Activated B cell treated with CpG ODN at 0.5 μM for 24 hours (primary cell): ENCODE measurements at regions not wholly inside any gene's neighbourhood (a gene's known extent, or its start where the extent isn't known, plus 50 kb on each side); places are given as distances from the start of the nearest gene placed in this dataset.

Experiments used
- ATAC-seq: fragments of 200-7000 bp; cut with Tn5 transposase; one replicate; pipeline ENCODE4 v1.10.0; 2021; ENCODE audit warnings: low read depth, mild to moderate bottlenecking, moderate library complexity
- CTCF ChIA-PET: fragments of 350-600 bp; sonication (Branson Sonifier 250); formaldehyde crosslinking; loops from one replicate; lab custom pipeline; 2021; ENCODE audit warnings: antibody characterized with exemption; lab: Charles Lee
- POLR2A ChIA-PET: fragments of 350-600 bp; sonication (Branson Sonifier 250); formaldehyde crosslinking; loops from one replicate; lab custom pipeline; 2021; ENCODE audit warnings: antibody characterized with exemption; lab: Charles Lee
- DNase-seq: peaks from one replicate; pipeline ENCODE4 v3.0.0; 2022
- H3K27ac Mint-ChIP-seq: one replicate; pipeline ENCODE4 v1.8.0; 2020; ENCODE audit warnings: mixed read lengths
- H3K27me3 Mint-ChIP-seq: one replicate; pipeline ENCODE4 v1.8.0; 2021; ENCODE audit warnings: mixed read lengths
- H3K36me3 Mint-ChIP-seq: one replicate; pipeline ENCODE4 v1.8.0; 2021; ENCODE audit warnings: low read depth, mixed read lengths
- H3K4me1 Mint-ChIP-seq: one replicate; pipeline ENCODE4 v1.8.0; 2021; ENCODE audit warnings: mixed read lengths
- H3K4me3 Mint-ChIP-seq: one replicate; pipeline ENCODE4 v1.8.0; 2020; ENCODE audit warnings: mild to moderate bottlenecking, mixed read lengths
- H3K9me3 Mint-ChIP-seq: one replicate; pipeline ENCODE4 v1.8.0; 2020; ENCODE audit warnings: mixed read lengths
- intact Hi-C: fragments of 100-400 bp; cut with micrococcal nuclease; formaldehyde crosslinking; loops from one replicate; pipeline ENCODE4 v1.15.1; 2024
- TF ChIP-seq, protein P1 (sequence below): fragments of 200-600 bp; IDR thresholded peaks from one replicate; pipeline ENCODE4 v1.8.0; 2022; ENCODE audit warnings: antibody characterized with exemption, mild to moderate bottlenecking

DNA sequence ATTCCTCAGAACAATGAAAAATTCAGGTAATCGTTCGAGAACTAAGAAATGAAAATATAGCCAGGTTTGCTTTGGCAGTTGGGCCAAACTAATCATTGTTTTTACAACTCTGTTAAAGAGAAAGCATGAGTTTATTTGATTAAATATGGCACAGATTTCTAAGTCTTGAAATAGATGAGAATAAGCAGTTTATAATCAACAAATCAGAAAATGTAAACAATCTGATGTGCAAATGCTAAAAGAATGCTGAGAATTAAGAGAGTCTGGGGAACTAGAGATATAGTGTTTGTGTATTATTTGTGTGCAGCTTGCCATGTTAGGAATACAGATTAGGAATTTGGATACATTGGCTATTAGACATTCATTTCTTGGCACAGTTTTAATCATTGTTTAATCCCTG is 212.5 kb downstream of the TANC2 start:
- Mint-ChIP-seq H3K27me3 (no peaks in the 10 kb centered on the region), H3K9me3 (no peaks in the 10 kb centered on the region), H3K27ac (no peak overlapping the region), H3K36me3 (no peaks in the 10 kb centered on the region), H3K4me3 (no peak overlapping the region), H3K4me1 (no peaks in the 10 kb centered on the region)
- DNase-seq (no peak), ATAC-seq (no peak)
- TF ChIP-seq, protein P1, sequence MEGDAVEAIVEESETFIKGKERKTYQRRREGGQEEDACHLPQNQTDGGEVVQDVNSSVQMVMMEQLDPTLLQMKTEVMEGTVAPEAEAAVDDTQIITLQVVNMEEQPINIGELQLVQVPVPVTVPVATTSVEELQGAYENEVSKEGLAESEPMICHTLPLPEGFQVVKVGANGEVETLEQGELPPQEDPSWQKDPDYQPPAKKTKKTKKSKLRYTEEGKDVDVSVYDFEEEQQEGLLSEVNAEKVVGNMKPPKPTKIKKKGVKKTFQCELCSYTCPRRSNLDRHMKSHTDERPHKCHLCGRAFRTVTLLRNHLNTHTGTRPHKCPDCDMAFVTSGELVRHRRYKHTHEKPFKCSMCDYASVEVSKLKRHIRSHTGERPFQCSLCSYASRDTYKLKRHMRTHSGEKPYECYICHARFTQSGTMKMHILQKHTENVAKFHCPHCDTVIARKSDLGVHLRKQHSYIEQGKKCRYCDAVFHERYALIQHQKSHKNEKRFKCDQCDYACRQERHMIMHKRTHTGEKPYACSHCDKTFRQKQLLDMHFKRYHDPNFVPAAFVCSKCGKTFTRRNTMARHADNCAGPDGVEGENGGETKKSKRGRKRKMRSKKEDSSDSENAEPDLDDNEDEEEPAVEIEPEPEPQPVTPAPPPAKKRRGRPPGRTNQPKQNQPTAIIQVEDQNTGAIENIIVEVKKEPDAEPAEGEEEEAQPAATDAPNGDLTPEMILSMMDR: no peak
- ChIA-PET CTCF (no interaction called here), POLR2A (no interaction called here)
- intact Hi-C loops: no loop called here

- ChIA-PET CTCF (no interaction called here), POLR2A (no interaction called here)
- DNase-seq (no peak), ATAC-seq (no peak)
- Mint-ChIP-seq H3K9me3 (no peaks in the 10 kb centered on the region), H3K4me1 (no peaks in the 10 kb centered on the region), H3K36me3 (no peaks in the 10 kb centered on the region), H3K27me3 (no peaks in the 10 kb centered on the region), H3K27ac (no peak overlapping the region), H3K4me3 (no peak overlapping the region)
- intact Hi-C loops: no loop called here
- TF ChIP-seq, protein P1: no peak
Observed at GRCh38 chr17:63181856-63182255, 215.8 kb downstream of the TANC2 start.

DNA sequence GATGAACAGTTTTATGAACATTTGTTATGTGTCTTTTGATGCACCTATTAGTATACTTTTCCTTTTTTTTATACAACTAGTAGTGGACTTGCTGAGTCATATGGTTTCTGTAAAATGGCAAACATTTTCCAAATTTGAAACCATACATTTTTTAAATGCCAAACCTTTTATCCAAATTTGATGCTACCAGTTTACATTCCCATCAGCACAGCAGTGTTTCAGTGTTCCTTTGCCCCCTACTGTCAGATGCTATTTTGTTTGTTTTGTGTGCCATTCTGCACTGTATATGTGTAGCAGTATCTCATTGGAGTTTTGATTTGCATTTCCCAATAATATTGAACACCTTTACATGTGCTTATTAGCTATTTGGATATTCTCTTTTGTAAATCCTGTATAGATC is 219.4 kb downstream of the TANC2 start:
- no peak for DNase-seq
- intact Hi-C loops: no loop called here
- Mint-ChIP-seq H3K4me1 (peaks cover 17% of the 10 kb centered on the region), H3K9me3 (peaks cover 4% of the 10 kb centered on the region), H3K36me3 (no peaks in the 10 kb centered on the region), H3K4me3 (no peak overlapping the region), H3K27ac (no peak overlapping the region), H3K27me3 (no peaks in the 10 kb centered on the region)
- TF ChIP-seq, protein P1: no peak
- ChIA-PET CTCF (no interaction called here), POLR2A (no interaction called here)
- ATAC-seq: no peak

DNA sequence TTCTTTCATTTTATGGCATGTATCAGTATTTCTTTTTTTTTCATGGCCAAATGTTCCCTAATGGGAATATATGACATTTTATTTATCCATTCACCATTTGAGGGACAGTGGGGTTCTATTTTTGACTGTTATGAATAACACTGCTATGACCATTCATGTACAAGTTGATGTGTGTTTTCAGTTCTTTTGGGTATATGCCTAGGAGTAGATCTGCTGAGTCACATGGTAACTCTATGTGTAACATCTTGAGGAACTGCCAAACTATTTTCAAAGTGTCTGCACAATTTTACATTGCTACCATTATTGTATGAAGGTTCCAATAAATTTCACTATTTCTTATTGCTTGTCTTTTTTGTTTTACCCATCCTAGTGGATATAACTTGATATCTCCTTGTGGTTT is 223.0 kb downstream of the TANC2 start:
- Mint-ChIP-seq H3K27me3 (no peaks in the 10 kb centered on the region), H3K36me3 (no peaks in the 10 kb centered on the region), H3K27ac (no peak overlapping the region), H3K4me3 (no peak overlapping the region), H3K4me1 (peaks cover 47% of the 10 kb centered on the region), H3K9me3 (peaks cover 8% of the 10 kb centered on the region)
- ChIA-PET POLR2A (no interaction called here), CTCF (no interaction called here)
- ATAC-seq (no peak), DNase-seq (no peak)
- TF ChIP-seq, protein P1: no peak
- intact Hi-C loops: no loop called here

- POLR2A ChIA-PET: no interaction called here
- H3K27me3 Mint-ChIP-seq: no peaks in the 10 kb centered on the region
- TF ChIP-seq, protein P1: no peak
- no peak for ATAC-seq
- no peak overlapping the region for H3K4me3 Mint-ChIP-seq
- peaks cover 47% of the 10 kb centered on the region for H3K4me1 Mint-ChIP-seq
- no peak overlapping the region for H3K27ac Mint-ChIP-seq
- DNase-seq: no peak
- H3K36me3 Mint-ChIP-seq: no peaks in the 10 kb centered on the region
- intact Hi-C loops: loop anchor here (5.0 kb wide), 1 partner anchor 48 kb away; no protein-coding TSS in a partner anchor
- H3K9me3 Mint-ChIP-seq: peaks cover 8% of the 10 kb centered on the region
- CTCF ChIA-PET: no interaction called here
Observed at GRCh38 chr17:63189930-63190329, 223.9 kb downstream of the TANC2 start.
